H9 (cell line): ENCODE measurements at regions not wholly inside any gene's neighbourhood (a gene's known extent, or its start where the extent isn't known, plus 50 kb on each side); places are given as distances from the start of the nearest gene placed in this dataset.

Experiments
- DNase-seq: peaks from one replicate; pipeline ENCODE4 v3.0.0-alpha.2; 2017
- H2AFZ ChIP-seq: one replicate; pipeline ENCODE4 v1.6.1; 2013; ENCODE audit warnings: mild to moderate bottlenecking, low read length, control low read depth, moderate library complexity
- H2AK5ac ChIP-seq: 2 replicates; pipeline ENCODE4 v1.6.1; 2013; ENCODE audit warnings: low read length, control low read depth, mixed read lengths; ENCODE audit not compliant: insufficient read length
- H2BK120ac ChIP-seq: one replicate; pipeline ENCODE4 v1.6.1; 2013; ENCODE audit warnings: low read depth, mild to moderate bottlenecking, low read length, control low read depth, inconsistent platforms; ENCODE audit not compliant: poor library complexity, severe bottlenecking
- H2BK12ac ChIP-seq: 2 replicates; pipeline ENCODE4 v1.6.1; 2013; ENCODE audit warnings: low read length, control low read depth, mixed read lengths, low read depth; ENCODE audit not compliant: insufficient read length
- H2BK15ac ChIP-seq: 2 replicates; pipeline ENCODE4 v1.6.1; 2013; ENCODE audit warnings: low read depth, low read length, control low read depth
- H2BK20ac ChIP-seq: one replicate; pipeline ENCODE4 v1.6.1; 2013; ENCODE audit warnings: low read depth, mild to moderate bottlenecking, low read length, control low read depth, inconsistent platforms; ENCODE audit not compliant: poor library complexity, severe bottlenecking
- H2BK5ac ChIP-seq: 2 replicates; pipeline ENCODE4 v1.6.1; 2013; ENCODE audit warnings: low read length, control low read depth, mixed read lengths; ENCODE audit not compliant: insufficient read length
- H3K14ac ChIP-seq: 2 replicates; pipeline ENCODE4 v1.6.1; 2013; ENCODE audit warnings: low read length, control low read depth; ENCODE audit not compliant: insufficient read depth
- H3K18ac ChIP-seq: 2 replicates; pipeline ENCODE4 v1.6.1; 2013; ENCODE audit warnings: low read depth, mild to moderate bottlenecking, mixed read lengths, low read length, control low read depth; ENCODE audit not compliant: insufficient read length
- H3K23ac ChIP-seq: 2 replicates; pipeline ENCODE4 v1.6.1; 2013; ENCODE audit warnings: low read length, control low read depth, mixed read lengths, low read depth; ENCODE audit not compliant: insufficient read length
- H3K23me2 ChIP-seq: 2 replicates; pipeline ENCODE4 v1.6.1; 2013; ENCODE audit warnings: low read depth, mild to moderate bottlenecking, mixed read lengths, low read length, control low read depth; ENCODE audit not compliant: insufficient read length, poor library complexity, severe bottlenecking
- H3K27ac ChIP-seq: 2 replicates; pipeline ENCODE4 v1.5.1; 2013; ENCODE audit warnings: low read length, control low read depth, mixed read lengths, low read depth; ENCODE audit not compliant: insufficient read length
- H3K27me3 ChIP-seq: 2 replicates; pipeline ENCODE4 v1.6.1; 2013; ENCODE audit warnings: low read length, control low read depth, inconsistent platforms; ENCODE audit not compliant: insufficient read depth
- H3K4ac ChIP-seq: 2 replicates; pipeline ENCODE4 v1.6.1; 2013; ENCODE audit warnings: low read depth, mild to moderate bottlenecking, control low read depth, inconsistent platforms, low read length, moderate library complexity
- H3K4me1 ChIP-seq: 2 replicates; pipeline ENCODE4 v1.6.1; 2013; ENCODE audit warnings: low read length, control low read depth, inconsistent platforms; ENCODE audit not compliant: insufficient read depth
- H3K4me2 ChIP-seq: 2 replicates; pipeline ENCODE4 v1.6.1; 2013; ENCODE audit warnings: low read length, control low read depth, mixed read lengths; ENCODE audit not compliant: insufficient read length, insufficient read depth
- H3K56ac ChIP-seq: 2 replicates; pipeline ENCODE4 v1.6.1; 2013; ENCODE audit warnings: low read depth, mild to moderate bottlenecking, mixed read lengths, low read length, control low read depth; ENCODE audit not compliant: insufficient read length
- H3K79me1 ChIP-seq: 2 replicates; pipeline ENCODE4 v1.6.1; 2013; ENCODE audit warnings: low read depth, mild to moderate bottlenecking, moderate library complexity, low read length, control low read depth, inconsistent platforms; ENCODE audit not compliant: insufficient read depth, poor library complexity, severe bottlenecking
- H3K79me2 ChIP-seq: 2 replicates; pipeline ENCODE4 v1.6.1; 2013; ENCODE audit warnings: low read length, control low read depth, inconsistent platforms; ENCODE audit not compliant: insufficient read depth
- H3K9ac ChIP-seq: 2 replicates; pipeline ENCODE4 v1.6.1; 2013; ENCODE audit warnings: low read length, control low read depth, mixed read lengths; ENCODE audit not compliant: insufficient read length; ENCODE audit errors: extremely low read depth
- H3K9me3 ChIP-seq: one replicate; pipeline ENCODE4 v1.6.1; 2013; ENCODE audit warnings: low read depth, low read length, inconsistent platforms; ENCODE audit not compliant: control insufficient read depth
- H3T11ph ChIP-seq: one replicate; pipeline ENCODE4 v1.6.1; 2013; ENCODE audit warnings: mild to moderate bottlenecking, low read length, control low read depth, inconsistent platforms
- H4K20me1 ChIP-seq: one replicate; pipeline ENCODE4 v1.6.1; 2013; ENCODE audit not compliant: control insufficient read depth, insufficient read length, insufficient read depth
- H4K5ac ChIP-seq: 2 replicates; pipeline ENCODE4 v1.6.1; 2013; ENCODE audit warnings: low read depth, mild to moderate bottlenecking, mixed read lengths, low read length, control low read depth; ENCODE audit not compliant: insufficient read length
- H4K8ac ChIP-seq: replicated peaks from 2 replicates; pipeline ENCODE4 v1.6.1; 2013; ENCODE audit warnings: low read length, control low read depth, mixed read lengths, low read depth; ENCODE audit not compliant: insufficient read length
- H4K91ac ChIP-seq: 2 replicates; pipeline ENCODE4 v1.6.1; 2013; ENCODE audit warnings: low read depth, mild to moderate bottlenecking, moderate library complexity, mixed read lengths, low read length, control low read depth; ENCODE audit not compliant: insufficient read length
- H3K27ac Mint-ChIP-seq, 3 experiments: 2 replicates in 2 of 3; 3 replicates in 1 of 3; pipeline ENCODE4 v1.8.0; 2020 to 2021; ENCODE audit warnings: mixed read lengths in 3 of 3, mild to moderate bottlenecking in 1 of 3, moderate library complexity in 1 of 3
- H3K27me3 Mint-ChIP-seq: 2 replicates; pipeline ENCODE4 v1.8.0; 2021; ENCODE audit warnings: low read depth, mild to moderate bottlenecking, moderate library complexity, mixed read lengths
- H3K36me3 Mint-ChIP-seq, 3 experiments: 2 replicates in 2 of 3; 3 replicates in 1 of 3; pipeline ENCODE4 v1.8.0; 2020 to 2021; ENCODE audit warnings: low read depth in 3 of 3, mixed read lengths in 3 of 3; ENCODE audit not compliant: insufficient read depth in 1 of 3
- H3K4me1 Mint-ChIP-seq, 2 experiments: 2 replicates each; pipeline ENCODE4 v1.8.0; 2020; ENCODE audit warnings: mixed read lengths in 2 of 2
- H3K4me3 Mint-ChIP-seq, 2 experiments: 2 replicates in 1 of 2; 3 replicates in 1 of 2; pipeline ENCODE4 v1.8.0; 2020 to 2021; ENCODE audit warnings: mild to moderate bottlenecking in 2 of 2, mixed read lengths in 2 of 2, moderate library complexity in 1 of 2
- H3K9me3 Mint-ChIP-seq, 2 experiments: 2 replicates in 1 of 2; 3 replicates in 1 of 2; pipeline ENCODE4 v1.8.0; 2020; ENCODE audit warnings: mild to moderate bottlenecking in 2 of 2, mixed read lengths in 2 of 2, moderate library complexity in 1 of 2
- WGBS: extraction: QIAGEN DNeasy Blood & Tissue Kit; methylation state at CpG from one replicate; pipeline ENCODE4 v1.1.7; 2013; ENCODE audit warnings: missing lambda C conversion rate, low lambda C conversion rate, mixed read lengths; ENCODE audit not compliant: insufficient read length; ENCODE audit errors: extremely low coverage; 5-methylcytosine and 5-hydroxymethylcytosine counted together
- TF ChIP-seq, protein P1 (sequence below): fragments of 200-600 bp; sonication (generic); conservative IDR thresholded peaks from 3 replicates; pipeline ENCODE4 v1.8.0; 2021; ENCODE audit warnings: antibody characterized with exemption, mild to moderate bottlenecking

DNA sequence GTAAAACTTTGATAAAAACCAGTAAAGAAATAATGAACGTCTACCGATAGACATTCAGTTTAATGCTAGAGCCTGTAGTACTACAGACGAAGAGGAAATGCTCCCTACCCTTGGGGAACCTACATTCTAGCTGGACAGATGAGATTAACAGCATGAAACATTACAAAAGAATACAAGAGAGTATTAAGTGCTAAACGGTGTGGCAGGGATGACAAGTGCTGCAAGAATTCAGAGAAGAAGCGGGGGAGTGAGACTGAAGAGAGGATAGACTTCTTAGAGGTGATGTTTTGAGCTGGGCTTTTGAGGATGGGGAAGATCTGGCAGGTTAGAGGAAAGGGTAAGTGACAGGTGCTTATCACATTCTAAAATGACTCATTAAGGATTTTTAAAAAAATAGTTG is 52.6 kb upstream of the ESX1 start:
- H3K27ac Mint-ChIP-seq: no peak overlapping the region
- no peaks in the 10 kb centered on the region for H3K79me2 ChIP-seq
- TF ChIP-seq, protein P1, sequence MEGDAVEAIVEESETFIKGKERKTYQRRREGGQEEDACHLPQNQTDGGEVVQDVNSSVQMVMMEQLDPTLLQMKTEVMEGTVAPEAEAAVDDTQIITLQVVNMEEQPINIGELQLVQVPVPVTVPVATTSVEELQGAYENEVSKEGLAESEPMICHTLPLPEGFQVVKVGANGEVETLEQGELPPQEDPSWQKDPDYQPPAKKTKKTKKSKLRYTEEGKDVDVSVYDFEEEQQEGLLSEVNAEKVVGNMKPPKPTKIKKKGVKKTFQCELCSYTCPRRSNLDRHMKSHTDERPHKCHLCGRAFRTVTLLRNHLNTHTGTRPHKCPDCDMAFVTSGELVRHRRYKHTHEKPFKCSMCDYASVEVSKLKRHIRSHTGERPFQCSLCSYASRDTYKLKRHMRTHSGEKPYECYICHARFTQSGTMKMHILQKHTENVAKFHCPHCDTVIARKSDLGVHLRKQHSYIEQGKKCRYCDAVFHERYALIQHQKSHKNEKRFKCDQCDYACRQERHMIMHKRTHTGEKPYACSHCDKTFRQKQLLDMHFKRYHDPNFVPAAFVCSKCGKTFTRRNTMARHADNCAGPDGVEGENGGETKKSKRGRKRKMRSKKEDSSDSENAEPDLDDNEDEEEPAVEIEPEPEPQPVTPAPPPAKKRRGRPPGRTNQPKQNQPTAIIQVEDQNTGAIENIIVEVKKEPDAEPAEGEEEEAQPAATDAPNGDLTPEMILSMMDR: no peak
- no peaks in the 10 kb centered on the region for H3K27me3 Mint-ChIP-seq
- H3K9ac ChIP-seq: no peak overlapping the region
- H2AFZ ChIP-seq: no peak overlapping the region
- peaks cover 6 to 12% of the 10 kb centered on the region in 2 experiments; a peak in 3 of 4 replicates for H3K4me1 Mint-ChIP-seq
- H2BK120ac ChIP-seq: no peak overlapping the region
- no peak overlapping the region for H2BK12ac ChIP-seq
- H3K36me3 Mint-ChIP-seq: 0 out of 7 replicates have a peak, but pooled peaks cover 0 to 4% (median 0%) of the 10 kb centered on the region in 3 experiments
- no peak overlapping the region for H3K27ac ChIP-seq
- no peaks in the 10 kb centered on the region for H3K79me1 ChIP-seq
- no peak overlapping the region for H3K18ac ChIP-seq
- no peak overlapping the region for H3K4ac ChIP-seq
- H3K27me3 ChIP-seq: no peaks in the 10 kb centered on the region
- H3T11ph ChIP-seq: no peak overlapping the region
- no peaks in the 10 kb centered on the region for H3K23me2 ChIP-seq
- no peaks in the 10 kb centered on the region for H3K4me1 ChIP-seq
- H4K91ac ChIP-seq: no peak overlapping the region
- no peak overlapping the region for H2BK15ac ChIP-seq
- H2AK5ac ChIP-seq: no peak overlapping the region
- H3K23ac ChIP-seq: no peak overlapping the region
- H2BK5ac ChIP-seq: no peak overlapping the region
- H4K20me1 ChIP-seq: no peaks in the 10 kb centered on the region
- H3K9me3 Mint-ChIP-seq: peaks cover 0 to 55% of the 10 kb centered on the region in 2 experiments; a peak in 2 of 5 replicates
- H2BK20ac ChIP-seq: no peak overlapping the region
- peaks cover 13% of the 10 kb centered on the region for H3K9me3 ChIP-seq
- no peak overlapping the region for H3K14ac ChIP-seq
- no peak overlapping the region for H3K56ac ChIP-seq
- H3K4me3 Mint-ChIP-seq: no peak overlapping the region
- H4K5ac ChIP-seq: no peak overlapping the region
- no peak overlapping the region for H3K4me2 ChIP-seq
- no CpG with 5 or more reads among the region's 5 CpGs for WGBS
- no peak for DNase-seq
- no peak overlapping the region for H4K8ac ChIP-seq
